ENCODE measurements at regions not wholly inside any gene's neighbourhood (a gene's known extent, or its start where the extent isn't known, plus 50 kb on each side); places are given as distances from the start of the nearest gene placed in this dataset.

GRCh38 chr16:86761111-86762031, 183.0 kb downstream of the FOXL1 start:
- Mint-ChIP-seq H3K36me3 (ENCODE audit: low read depth, unreplicated experiment) (no peaks in the 10 kb centered on the region), H3K4me1 (ENCODE audit: unreplicated experiment) (peaks cover 25% of the 10 kb centered on the region), H3K27ac (ENCODE audit: unreplicated experiment) (no peak overlapping the region), H3K27me3 (ENCODE audit: unreplicated experiment) (peaks cover 5% of the 10 kb centered on the region), H3K9me3 (ENCODE audit: unreplicated experiment) (no peaks in the 10 kb centered on the region), H3K4me3 (ENCODE audit: unreplicated experiment) (no peak overlapping the region)
- DNase-seq (ENCODE audit: low spot score): peak; percentile 79
- TF ChIP-seq CTCF (IDR thresholded peaks at IDR 0.05; ENCODE audit: unreplicated experiment): peak; percentile 99

- TF ChIP-seq CTCF (IDR thresholded peaks at IDR 0.05; ENCODE audit: unreplicated experiment): no peak
- Mint-ChIP-seq H3K4me3 (ENCODE audit: unreplicated experiment) (no peak overlapping the region), H3K27me3 (ENCODE audit: unreplicated experiment) (peaks cover 5% of the 10 kb centered on the region), H3K9me3 (ENCODE audit: unreplicated experiment) (no peaks in the 10 kb centered on the region), H3K4me1 (ENCODE audit: unreplicated experiment) (peaks cover 20% of the 10 kb centered on the region), H3K36me3 (ENCODE audit: low read depth, unreplicated experiment) (no peaks in the 10 kb centered on the region), H3K27ac (ENCODE audit: unreplicated experiment) (no peak overlapping the region)
- no peak for DNase-seq (ENCODE audit: low spot score)
Measured at GRCh38 chr16:86762095-86762494, 183.7 kb downstream of the FOXL1 start.

- H3K4me3 Mint-ChIP-seq (ENCODE audit: unreplicated experiment): no peak overlapping the region
- peaks cover 5% of the 10 kb centered on the region for H3K27me3 Mint-ChIP-seq (ENCODE audit: unreplicated experiment)
- DNase-seq (ENCODE audit: low spot score): no peak
- H3K9me3 Mint-ChIP-seq (ENCODE audit: unreplicated experiment): no peaks in the 10 kb centered on the region
- no peak overlapping the region for H3K27ac Mint-ChIP-seq (ENCODE audit: unreplicated experiment)
- no peaks in the 10 kb centered on the region for H3K36me3 Mint-ChIP-seq (ENCODE audit: low read depth, unreplicated experiment)
- peaks cover 14% of the 10 kb centered on the region for H3K4me1 Mint-ChIP-seq (ENCODE audit: unreplicated experiment)
- TF ChIP-seq CTCF (IDR thresholded peaks at IDR 0.05; ENCODE audit: unreplicated experiment): no peak
Measured at GRCh38 chr16:86763819-86764218, 185.5 kb downstream of the FOXL1 start.

- Mint-ChIP-seq H3K4me1 (ENCODE audit: unreplicated experiment) (peaks cover 14% of the 10 kb centered on the region), H3K27ac (ENCODE audit: unreplicated experiment) (no peak overlapping the region), H3K9me3 (ENCODE audit: unreplicated experiment) (no peaks in the 10 kb centered on the region), H3K4me3 (ENCODE audit: unreplicated experiment) (no peak overlapping the region), H3K36me3 (ENCODE audit: low read depth, unreplicated experiment) (no peaks in the 10 kb centered on the region), H3K27me3 (ENCODE audit: unreplicated experiment) (peaks cover 5% of the 10 kb centered on the region)
- DNase-seq (ENCODE audit: low spot score): no peak
- TF ChIP-seq CTCF (IDR thresholded peaks at IDR 0.05; ENCODE audit: unreplicated experiment): no peak
Measured at GRCh38 chr16:86764551-86764950, 186.2 kb downstream of the FOXL1 start.

GRCh38 chr16:86765389-86766026, 187.2 kb downstream of the FOXL1 start:
- no peaks in the 10 kb centered on the region for H3K9me3 Mint-ChIP-seq (ENCODE audit: unreplicated experiment)
- peaks cover 14% of the 10 kb centered on the region for H3K4me1 Mint-ChIP-seq (ENCODE audit: unreplicated experiment)
- no peak overlapping the region for H3K4me3 Mint-ChIP-seq (ENCODE audit: unreplicated experiment)
- peaks cover 5% of the 10 kb centered on the region for H3K27me3 Mint-ChIP-seq (ENCODE audit: unreplicated experiment)
- no peak for TF ChIP-seq CTCF (IDR thresholded peaks at IDR 0.05; ENCODE audit: unreplicated experiment)
- no peak overlapping the region for H3K27ac Mint-ChIP-seq (ENCODE audit: unreplicated experiment)
- DNase-seq (ENCODE audit: low spot score): no peak
- H3K36me3 Mint-ChIP-seq (ENCODE audit: low read depth, unreplicated experiment): no peaks in the 10 kb centered on the region

All from endothelial cell (in vitro differentiated cells).